Neuronal stem cell (in vitro differentiated cells): ENCODE measurements at regions not wholly inside any gene's neighbourhood (a gene's known extent, or its start where the extent isn't known, plus 50 kb on each side); places are given as distances from the start of the nearest gene placed in this dataset.

Source experiments
- DNase-seq: peaks from one replicate; pipeline ENCODE4 v3.0.0-alpha.2; 2013; ENCODE audit warnings: low spot score
- H2AFZ ChIP-seq: one replicate; pipeline ENCODE4 v1.6.1; 2013; ENCODE audit warnings: mild to moderate bottlenecking, low read length, inconsistent platforms
- H2AK5ac ChIP-seq: 2 replicates; pipeline ENCODE4 v1.6.1; 2013; ENCODE audit warnings: low read depth, mild to moderate bottlenecking, inconsistent platforms, low read length, moderate library complexity, mixed read lengths
- H2BK120ac ChIP-seq: 2 replicates; pipeline ENCODE4 v1.6.1; 2013; ENCODE audit warnings: low read depth, mild to moderate bottlenecking, inconsistent platforms, low read length, moderate library complexity, mixed read lengths
- H2BK12ac ChIP-seq: one replicate; pipeline ENCODE4 v1.6.1; 2013; ENCODE audit warnings: low read length, inconsistent platforms
- H2BK15ac ChIP-seq: 2 replicates; pipeline ENCODE4 v1.6.1; 2013; ENCODE audit warnings: mild to moderate bottlenecking, low read length, inconsistent platforms, mixed read lengths
- H2BK5ac ChIP-seq: one replicate; pipeline ENCODE4 v1.6.1; 2013; ENCODE audit warnings: inconsistent platforms, mild to moderate bottlenecking, low read length, moderate library complexity
- H3K14ac ChIP-seq: one replicate; pipeline ENCODE4 v1.6.1; 2013; ENCODE audit warnings: low read length, inconsistent platforms
- H3K18ac ChIP-seq: 2 replicates; pipeline ENCODE4 v1.6.1; 2013; ENCODE audit warnings: low read length, inconsistent platforms
- H3K23ac ChIP-seq: 2 replicates; pipeline ENCODE4 v1.6.1; 2013; ENCODE audit warnings: low read depth, mild to moderate bottlenecking, mixed read lengths, low read length, inconsistent platforms; ENCODE audit not compliant: poor library complexity
- H3K27ac ChIP-seq: replicated peaks from 3 replicates; pipeline ENCODE4 v1.5.1; 2013; ENCODE audit warnings: low read length, inconsistent platforms
- H3K27me3 ChIP-seq, 3 experiments: 2 replicates each; pipeline ENCODE4 v1.6.1; 2013; ENCODE audit warnings: low read length in 3 of 3, mild to moderate bottlenecking in 2 of 3, inconsistent platforms in 1 of 3, low read depth in 1 of 3, mixed read lengths in 1 of 3, moderate library complexity in 1 of 3; ENCODE audit not compliant: control insufficient read depth in 3 of 3, insufficient read depth in 3 of 3
- H3K36me3 ChIP-seq, 2 donors: replicated peaks in 1 of 2; 2 replicates each; pipeline ENCODE4 v1.6.1; 2013; ENCODE audit warnings: low read length in 2 of 2; ENCODE audit not compliant: control insufficient read depth in 2 of 2, insufficient read depth in 2 of 2
- H3K4ac ChIP-seq: 2 replicates; pipeline ENCODE4 v1.6.1; 2013; ENCODE audit warnings: inconsistent platforms, mild to moderate bottlenecking, low read length, moderate library complexity
- H3K4me1 ChIP-seq, 2 donors: 1 replicate in 1 of 2; 2 replicates in 1 of 2; pipeline ENCODE4 v1.6.1; 2013; ENCODE audit warnings: low read length in 2 of 2, low read depth in 1 of 2; ENCODE audit not compliant: control insufficient read depth in 2 of 2, insufficient read depth in 1 of 2
- H3K4me2 ChIP-seq: one replicate; pipeline ENCODE4 v1.6.1; 2013; ENCODE audit warnings: mild to moderate bottlenecking, low read length, inconsistent platforms; ENCODE audit not compliant: insufficient read depth, poor library complexity, severe bottlenecking
- H3K4me3 ChIP-seq, 2 donors: 2 replicates each; pipeline ENCODE4 v1.5.1; 2013; ENCODE audit warnings: low read length in 2 of 2, mild to moderate bottlenecking in 2 of 2, inconsistent platforms in 1 of 2, moderate library complexity in 1 of 2
- H3K79me1 ChIP-seq: one replicate; pipeline ENCODE4 v1.6.1; 2013; ENCODE audit warnings: low read depth, mild to moderate bottlenecking, inconsistent platforms, low read length, moderate library complexity
- H3K9ac ChIP-seq: one replicate; pipeline ENCODE4 v1.6.1; 2013; ENCODE audit warnings: mild to moderate bottlenecking, low read depth, low read length, inconsistent platforms; ENCODE audit not compliant: poor library complexity
- H3K9me3 ChIP-seq, 2 donors: replicated peaks in 1 of 2; 2 replicates each; pipeline versions ENCODE3 to v1.6.1; 2013; ENCODE audit warnings: low read length in 2 of 2, mild to moderate bottlenecking in 2 of 2, inconsistent platforms in 1 of 2, low read depth in 1 of 2, mixed read lengths in 1 of 2, moderate library complexity in 1 of 2; ENCODE audit not compliant: control insufficient read depth in 2 of 2, insufficient read depth in 1 of 2
- H4K8ac ChIP-seq: one replicate; pipeline ENCODE4 v1.6.1; 2013; ENCODE audit warnings: low read depth, mild to moderate bottlenecking, inconsistent platforms, low read length, moderate library complexity
- H4K91ac ChIP-seq: one replicate; pipeline ENCODE4 v1.6.1; 2013; ENCODE audit warnings: low read length, low read depth, mild to moderate bottlenecking, inconsistent platforms; ENCODE audit not compliant: poor library complexity
- WGBS, 2 donors: extraction: QIAGEN DNeasy Blood & Tissue Kit; methylation state at CpG; one replicate each; pipeline ENCODE4 v1.1.7; 2013; ENCODE audit warnings: missing lambda C conversion rate in 2 of 2, mixed read lengths in 1 of 2; ENCODE audit not compliant: insufficient read length in 2 of 2, insufficient replicate concordance in 1 of 2; ENCODE audit errors: extremely low coverage in 2 of 2; 5-methylcytosine and 5-hydroxymethylcytosine counted together

DNA sequence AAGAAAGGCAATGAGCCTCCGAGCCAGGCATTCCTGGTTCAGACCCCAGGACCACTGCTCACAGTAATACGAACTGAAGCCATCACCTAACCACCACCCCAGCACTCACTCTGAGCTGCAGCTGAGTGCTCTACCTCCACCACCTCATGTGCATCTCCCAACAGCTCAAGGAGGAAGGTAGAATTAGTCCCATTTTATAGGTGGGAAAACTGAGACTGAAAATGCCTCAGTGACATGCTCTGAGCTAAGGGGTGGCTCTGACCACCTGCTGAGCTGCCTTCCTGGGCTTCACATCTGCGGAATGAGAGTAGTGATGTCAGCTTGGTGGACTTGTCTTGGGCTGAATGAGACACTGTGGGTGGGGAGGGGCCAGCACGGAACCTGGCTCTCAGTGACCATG lies 159.7 kb upstream of the UNC5B start:
- H2BK5ac ChIP-seq, result peak overlapping the region; percentile 46
- peaks cover 0 to 23% (median 0%) of the 10 kb centered on the region in 3 experiments for H3K27me3 ChIP-seq
- no peak overlapping the region for H3K27ac ChIP-seq
- no peak for DNase-seq
- H3K4me1 ChIP-seq, result peaks cover 0 to 4% of the 10 kb centered on the region in 2 donors
- no peak overlapping the region for H2BK12ac ChIP-seq
- H3K4ac ChIP-seq, result no peak overlapping the region
- H3K36me3 ChIP-seq, result peaks cover 0 to 1% of the 10 kb centered on the region in 2 donors
- H2AFZ ChIP-seq, result no peak overlapping the region
- no peak overlapping the region for H3K4me2 ChIP-seq
- no peak overlapping the region for H3K23ac ChIP-seq
- no peak overlapping the region for H3K4me3 ChIP-seq
- H2BK120ac ChIP-seq, result peak overlapping the region; percentile 72
- peak overlapping the region; percentile 31 for H2AK5ac ChIP-seq
- H4K91ac ChIP-seq, result no peak overlapping the region
- H3K79me1 ChIP-seq, result no peaks in the 10 kb centered on the region
- peak overlapping the region; percentile 35 for H2BK15ac ChIP-seq
- no peak overlapping the region for H4K8ac ChIP-seq
- H3K9me3 ChIP-seq, result no peaks in the 10 kb centered on the region
- H3K18ac ChIP-seq, result peak overlapping the region; percentile 77
- no peak overlapping the region for H3K9ac ChIP-seq
- WGBS, 2 donors, result no CpG with 5 or more reads among the region's 4 CpGs
- no peak overlapping the region for H3K14ac ChIP-seq

DNA sequence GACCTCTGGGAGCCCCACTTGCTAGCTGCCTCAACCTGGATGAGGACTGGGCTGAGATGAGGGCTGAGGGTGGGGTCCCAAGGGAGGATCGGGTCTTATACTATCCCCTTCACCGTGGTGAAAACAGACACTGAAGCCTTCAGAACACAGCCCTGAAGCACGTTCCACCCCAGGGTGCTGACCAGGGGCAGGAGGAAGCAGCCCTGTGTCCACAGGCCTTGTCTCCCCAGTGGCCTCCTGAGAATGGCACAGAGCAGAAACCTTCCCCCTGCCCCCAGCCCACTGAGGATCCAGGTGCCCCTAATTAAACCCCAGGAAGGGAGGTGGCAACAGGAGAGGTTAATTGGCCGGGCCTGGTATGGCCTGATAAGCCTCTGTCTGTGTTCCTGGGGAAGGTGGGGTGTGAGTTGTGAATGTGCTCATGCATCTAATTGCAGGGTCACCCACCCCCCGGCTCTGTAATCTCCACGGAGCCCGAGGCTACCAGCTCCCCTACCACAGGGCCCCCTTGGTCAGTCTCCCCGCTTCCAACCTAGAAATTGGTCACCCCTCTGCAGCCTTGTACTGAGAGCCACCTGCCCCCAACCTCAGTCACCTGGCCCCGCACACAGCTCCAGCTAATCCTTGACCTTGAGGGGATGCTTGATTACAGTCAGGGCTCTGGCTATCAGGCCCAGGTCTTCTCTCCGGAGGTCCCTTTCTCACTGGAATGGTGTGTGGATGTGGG lies 159.0 kb upstream of the UNC5B start:
- no peak overlapping the region for H3K4me2 ChIP-seq
- peak overlapping the region; percentile 66 for H2BK12ac ChIP-seq
- H4K8ac ChIP-seq, result no peak overlapping the region
- H3K4me1 ChIP-seq, result peaks cover 0 to 4% of the 10 kb centered on the region in 2 donors
- H3K23ac ChIP-seq, result no peak overlapping the region
- no peak overlapping the region for H3K27ac ChIP-seq
- no peak overlapping the region for H3K14ac ChIP-seq
- H3K36me3 ChIP-seq, result peaks cover 0 to 1% of the 10 kb centered on the region in 2 donors
- peak overlapping the region; percentile 31 for H2AK5ac ChIP-seq
- H3K18ac ChIP-seq, result peak overlapping the region; percentile 77
- peak overlapping the region; percentile 46 for H2BK5ac ChIP-seq
- peaks cover 0 to 20% (median 0%) of the 10 kb centered on the region in 3 experiments for H3K27me3 ChIP-seq
- no CpG with 5 or more reads among the region's 10 CpGs for WGBS, 2 donors
- H2BK15ac ChIP-seq, result peak overlapping the region; percentile 35
- no peak overlapping the region for H3K4me3 ChIP-seq
- H3K79me1 ChIP-seq, result no peaks in the 10 kb centered on the region
- no peak overlapping the region for H3K4ac ChIP-seq
- no peak overlapping the region for H2AFZ ChIP-seq
- peak overlapping the region; percentile 25 for H3K9ac ChIP-seq
- H2BK120ac ChIP-seq, result peak overlapping the region; percentile 72
- no peak overlapping the region for H4K91ac ChIP-seq
- no peak for DNase-seq
- H3K9me3 ChIP-seq, result no peaks in the 10 kb centered on the region

GRCh38 chr10:71058308-71058707 lies 154.1 kb upstream of the UNC5B start:
- H3K4me2 ChIP-seq, result no peak overlapping the region
- H3K79me1 ChIP-seq, result no peaks in the 10 kb centered on the region
- H4K8ac ChIP-seq, result no peak overlapping the region
- no peak overlapping the region for H3K4ac ChIP-seq
- no peak overlapping the region for H3K4me3 ChIP-seq
- no peak overlapping the region for H4K91ac ChIP-seq
- H3K14ac ChIP-seq, result no peak overlapping the region
- WGBS, 2 donors, result no CpG with 5 or more reads among the region's 4 CpGs
- H2AFZ ChIP-seq, result no peak overlapping the region
- no peak overlapping the region for H2AK5ac ChIP-seq
- H3K4me1 ChIP-seq, result peaks cover 0 to 10% of the 10 kb centered on the region in 2 donors
- H3K27me3 ChIP-seq, result peaks cover 0 to 3% (median 2%) of the 10 kb centered on the region in 3 experiments
- no peak overlapping the region for H2BK12ac ChIP-seq
- no peaks in the 10 kb centered on the region for H3K9me3 ChIP-seq
- no peak overlapping the region for H2BK120ac ChIP-seq
- H3K27ac ChIP-seq, result no peak overlapping the region
- H2BK5ac ChIP-seq, result no peak overlapping the region
- H3K18ac ChIP-seq, result no peak overlapping the region
- H2BK15ac ChIP-seq, result no peak overlapping the region
- H3K9ac ChIP-seq, result no peak overlapping the region
- H3K36me3 ChIP-seq, result no peaks in the 10 kb centered on the region
- H3K23ac ChIP-seq, result no peak overlapping the region
- no peak for DNase-seq

- H3K9me3 ChIP-seq, result no peaks in the 10 kb centered on the region
- H3K9ac ChIP-seq, result peak overlapping the region; percentile 53
- H2BK15ac ChIP-seq, result no peak overlapping the region
- no peak overlapping the region for H3K23ac ChIP-seq
- H4K91ac ChIP-seq, result no peak overlapping the region
- peaks cover 0 to 3% (median 2%) of the 10 kb centered on the region in 3 experiments for H3K27me3 ChIP-seq
- H3K4me3 ChIP-seq, result peak overlapping the region in 1 of 2 donors; percentile 50
- no CpG with 5 or more reads among the region's 12 CpGs for WGBS, 2 donors
- no peaks in the 10 kb centered on the region for H3K79me1 ChIP-seq
- H2AK5ac ChIP-seq, result peak overlapping the region; percentile 41
- no peak overlapping the region for H2AFZ ChIP-seq
- H4K8ac ChIP-seq, result no peak overlapping the region
- DNase-seq, result no peak
- H3K4me1 ChIP-seq, result peaks cover 0 to 13% of the 10 kb centered on the region in 2 donors
- no peak overlapping the region for H2BK120ac ChIP-seq
- H2BK5ac ChIP-seq, result no peak overlapping the region
- H3K4ac ChIP-seq, result no peak overlapping the region
- H2BK12ac ChIP-seq, result no peak overlapping the region
- H3K4me2 ChIP-seq, result no peak overlapping the region
- H3K18ac ChIP-seq, result peak overlapping the region; percentile 32
- no peak overlapping the region for H3K27ac ChIP-seq
- H3K14ac ChIP-seq, result no peak overlapping the region
- no peaks in the 10 kb centered on the region for H3K36me3 ChIP-seq
Measured at GRCh38 chr10:71059054-71059818, 153.1 kb upstream of the UNC5B start.
